A549 (cell line): ENCODE measurements at regions not wholly inside any gene's neighbourhood (a gene's known extent, or its start where the extent isn't known, plus 50 kb on each side); places are given as distances from the start of the nearest gene placed in this dataset.
"Not testable (repeated sequence)": the region's sequence is repeated elsewhere in the genome, so short reads cannot be mapped to it uniquely, and the experiment has no call there.

Experiments
- ATAC-seq, 2 experiments: fragments of 200-7000 bp in 1 of 2; fragments of >200 bp in 1 of 2; cut with Nextera tagmentation in 1 of 2; cut with Tn5 transposase in 1 of 2; 3 replicates each; pipeline versions ENCODE4 v1.8.0 to v1.9.1; 2018 to 2020; ENCODE audit warnings: mild to moderate bottlenecking in 1 of 2, moderate library complexity in 1 of 2
- CTCF ChIA-PET: fragments of 300-600 bp; sonication (Branson Sonifier 250); formaldehyde crosslinking; extraction: SDS; loops from one replicate; lab custom pipeline; 2021; ENCODE audit warnings: antibody characterized with exemption, inconsistent platforms; lab: Yijun Ruan, JAX
- POLR2A ChIA-PET: fragments of 350-600 bp; formaldehyde crosslinking; extraction: SDS; loops from one replicate; lab custom pipeline; 2021; ENCODE audit warnings: antibody characterized with exemption, inconsistent platforms; lab: Yijun Ruan, JAX
- DNase-seq, 2 experiments: peaks; one replicate each; pipeline versions ENCODE4 v3.0.0 to v3.0.0-alpha.2; 2011 to 2016; ENCODE audit warnings: low read depth in 1 of 2, low spot score in 1 of 2
- FAIRE-seq: peaks from 2 replicates; lab custom pipeline; 2011; peaks lifted over from hg19 to GRCh38; lab: Jason Lieb, UNC
- H3K27ac ChIP-seq, 2 experiments: fragments of >200 bp; sonication (Bioruptor Twin); formaldehyde crosslinking; 3 replicates each; pipeline ENCODE4 v1.5.1; 2016 to 2017
- H3K4me1 ChIP-seq: fragments of >200 bp; sonication (Bioruptor Twin); formaldehyde crosslinking; 3 replicates; pipeline ENCODE4 v1.6.1; 2016
- H3K4me2 ChIP-seq: fragments of >200 bp; sonication (Bioruptor Twin); formaldehyde crosslinking; 3 replicates; pipeline ENCODE4 v1.6.1; 2016
- H3K4me3 ChIP-seq: fragments of >200 bp; sonication (Bioruptor Twin); formaldehyde crosslinking; 3 replicates; pipeline ENCODE4 v1.5.1; 2016
- H3K9me3 ChIP-seq: fragments of >200 bp; sonication (Bioruptor Twin); formaldehyde crosslinking; 3 replicates; pipeline ENCODE4 v1.6.1; 2016
- CBX8 ChIP-seq: fragments of 200-600 bp; sonication (generic); IDR thresholded peaks from 2 replicates; pipeline ENCODE4 v1.6.1; 2016
- CHD2 ChIP-seq: fragments of 150-350 bp; IDR thresholded peaks from 2 replicates; pipeline ENCODE4 v1.6.1; 2014; ENCODE audit warnings: low read length; ENCODE audit not compliant: partially characterized antibody
- CHD4 ChIP-seq: fragments of 200-600 bp; sonication (generic); IDR thresholded peaks from 2 replicates; pipeline ENCODE4 v1.6.1; 2016; ENCODE audit warnings: antibody characterized with exemption, mild to moderate bottlenecking, borderline replicate concordance
- HDAC2 ChIP-seq: fragments of 200-600 bp; sonication (generic); IDR thresholded peaks from 2 replicates; pipeline ENCODE4 v1.6.1; 2016
- HOXB5 ChIP-seq: fragments of 250-450 bp; sonication (Bioruptor Pico); IDR thresholded peaks from 2 replicates; pipeline ENCODE4 v1.5.0; 2020; ENCODE audit warnings: mild to moderate bottlenecking, moderate library complexity
- JUN ChIP-seq, 2 experiments: fragments of >200 bp; sonication (Bioruptor Twin); formaldehyde crosslinking; IDR thresholded peaks; 2 replicates in 1 of 2; 3 replicates in 1 of 2; pipeline ENCODE4 v1.6.1; 2016 to 2017
- JUNB ChIP-seq: fragments of >200 bp; sonication (Bioruptor Twin); formaldehyde crosslinking; IDR thresholded peaks from 2 replicates; pipeline ENCODE4 v1.6.1; 2016
- KDM1A ChIP-seq: fragments of 200-600 bp; sonication (generic); IDR thresholded peaks from 2 replicates; pipeline ENCODE4 v1.6.1; 2016; ENCODE audit warnings: low read depth, mild to moderate bottlenecking
- MAZ ChIP-seq: fragments of 150-350 bp; IDR thresholded peaks from 2 replicates; pipeline ENCODE4 v1.6.1; 2014; ENCODE audit warnings: antibody characterized with exemption, low read depth, low read length, borderline replicate concordance
- POLR2A ChIP-seq: IDR thresholded peaks from 2 replicates; pipeline ENCODE4 v1.6.1; 2012; ENCODE audit warnings: mild to moderate bottlenecking, low read length
- POLR2AphosphoS2 ChIP-seq: conservative IDR thresholded peaks from 2 replicates; pipeline ENCODE4 v1.6.1; 2012; ENCODE audit warnings: low read length, improper control_type of control experiment, inconsistent platforms
- RNF2 ChIP-seq: fragments of 200-600 bp; sonication (generic); IDR thresholded peaks from 2 replicates; pipeline ENCODE4 v1.6.1; 2016; ENCODE audit warnings: low read depth, mild to moderate bottlenecking, antibody characterized with exemption, moderate library complexity, borderline replicate concordance
- SMC3 ChIP-seq: fragments of >200 bp; sonication (Bioruptor Twin); formaldehyde crosslinking; IDR thresholded peaks from 3 replicates; pipeline ENCODE4 v1.6.1; 2018; ENCODE audit warnings: inconsistent platforms
- SREBF2 ChIP-seq: fragments of 450-650 bp; IDR thresholded peaks from 2 replicates; pipeline ENCODE4 v1.6.1; 2014; ENCODE audit warnings: mild to moderate bottlenecking, moderate library complexity
- TFCP2L1 ChIP-seq: fragments of 250-450 bp; sonication (Bioruptor Pico); IDR thresholded peaks from 2 replicates; pipeline ENCODE4 v1.5.0; 2021; ENCODE audit warnings: mild to moderate bottlenecking
- TP53 ChIP-seq: fragments of 250-450 bp; sonication (Bioruptor Pico); IDR thresholded peaks from 2 replicates; pipeline ENCODE4 v1.5.0; 2021; ENCODE audit warnings: mild to moderate bottlenecking, moderate library complexity
- ZC3H11A ChIP-seq: fragments of 450-650 bp; IDR thresholded peaks from 2 replicates; pipeline ENCODE4 v1.6.1; 2014; ENCODE audit warnings: antibody characterized with exemption, mild to moderate bottlenecking
- ZFP36 ChIP-seq: fragments of 450-650 bp; IDR thresholded peaks from 2 replicates; pipeline ENCODE4 v1.6.1; 2014; ENCODE audit warnings: borderline replicate concordance; ENCODE audit not compliant: partially characterized antibody
- WGBS: methylation state at CpG from one replicate; pipeline ENCODE4 v1.1.6; 2017; ENCODE audit errors: missing lambda C conversion rate; 5-methylcytosine and 5-hydroxymethylcytosine counted together
- TF ChIP-seq, protein P1 (sequence below): fragments of >200 bp; sonication (Bioruptor Twin); formaldehyde crosslinking; IDR thresholded peaks from 3 replicates; pipeline ENCODE4 v1.5.1; 2016
- TF ChIP-seq, protein P2 (sequence below): fragments of 450-650 bp; IDR thresholded peaks from 2 replicates; pipeline ENCODE4 v1.6.1; 2014; ENCODE audit warnings: antibody characterized with exemption
- TF ChIP-seq, protein P3 (sequence below): fragments of >200 bp; sonication (Bioruptor Twin); formaldehyde crosslinking; IDR thresholded peaks from 3 replicates; pipeline ENCODE4 v1.6.1; 2016

DNA sequence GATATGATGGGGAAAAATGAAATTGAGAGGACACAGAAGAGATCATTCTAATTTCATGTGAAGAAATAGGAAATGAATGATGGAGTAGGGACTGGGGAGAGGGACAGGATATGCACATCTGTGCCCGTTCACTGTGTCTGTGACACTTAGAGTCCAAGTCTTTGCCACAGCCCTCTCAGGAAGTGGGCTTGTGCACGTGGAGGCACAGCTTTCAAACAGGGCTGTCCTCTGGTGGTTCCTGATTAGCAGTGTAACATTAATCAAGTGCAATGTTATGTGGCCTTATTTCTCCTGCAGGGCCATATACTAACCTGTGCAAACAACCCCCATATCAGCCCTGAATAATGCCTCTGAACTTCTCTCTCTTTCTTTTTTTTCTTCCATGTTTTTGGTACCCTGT lies 312.2 kb upstream of the FAM98A start:
- no peak overlapping the region for H3K4me3 ChIP-seq
- ChIA-PET CTCF (interaction anchor here (0.6 to 1.2 kb wide), 2 partner anchors 9 to 17 kb away, joined by 3 read pairs; no protein-coding TSS in a partner anchor), POLR2A (no interaction called here)
- TF ChIP-seq POLR2A (no peak), JUN (IDR thresholded peaks at IDR 0.05) (no peak), TP53 (CRISPR knock-in tag) (no peak), CHD2 (no peak), ZC3H11A (no peak), SMC3 (no peak), CBX8 (no peak), CHD4 (no peak), TFCP2L1 (CRISPR knock-in tag) (no peak), ZFP36 (no peak), KDM1A (no peak), RNF2 (no peak), SREBF2 (no peak), HOXB5 (CRISPR knock-in tag) (no peak)
- TF ChIP-seq, protein P1, sequence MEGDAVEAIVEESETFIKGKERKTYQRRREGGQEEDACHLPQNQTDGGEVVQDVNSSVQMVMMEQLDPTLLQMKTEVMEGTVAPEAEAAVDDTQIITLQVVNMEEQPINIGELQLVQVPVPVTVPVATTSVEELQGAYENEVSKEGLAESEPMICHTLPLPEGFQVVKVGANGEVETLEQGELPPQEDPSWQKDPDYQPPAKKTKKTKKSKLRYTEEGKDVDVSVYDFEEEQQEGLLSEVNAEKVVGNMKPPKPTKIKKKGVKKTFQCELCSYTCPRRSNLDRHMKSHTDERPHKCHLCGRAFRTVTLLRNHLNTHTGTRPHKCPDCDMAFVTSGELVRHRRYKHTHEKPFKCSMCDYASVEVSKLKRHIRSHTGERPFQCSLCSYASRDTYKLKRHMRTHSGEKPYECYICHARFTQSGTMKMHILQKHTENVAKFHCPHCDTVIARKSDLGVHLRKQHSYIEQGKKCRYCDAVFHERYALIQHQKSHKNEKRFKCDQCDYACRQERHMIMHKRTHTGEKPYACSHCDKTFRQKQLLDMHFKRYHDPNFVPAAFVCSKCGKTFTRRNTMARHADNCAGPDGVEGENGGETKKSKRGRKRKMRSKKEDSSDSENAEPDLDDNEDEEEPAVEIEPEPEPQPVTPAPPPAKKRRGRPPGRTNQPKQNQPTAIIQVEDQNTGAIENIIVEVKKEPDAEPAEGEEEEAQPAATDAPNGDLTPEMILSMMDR = no peak
- TF ChIP-seq, protein P2, sequence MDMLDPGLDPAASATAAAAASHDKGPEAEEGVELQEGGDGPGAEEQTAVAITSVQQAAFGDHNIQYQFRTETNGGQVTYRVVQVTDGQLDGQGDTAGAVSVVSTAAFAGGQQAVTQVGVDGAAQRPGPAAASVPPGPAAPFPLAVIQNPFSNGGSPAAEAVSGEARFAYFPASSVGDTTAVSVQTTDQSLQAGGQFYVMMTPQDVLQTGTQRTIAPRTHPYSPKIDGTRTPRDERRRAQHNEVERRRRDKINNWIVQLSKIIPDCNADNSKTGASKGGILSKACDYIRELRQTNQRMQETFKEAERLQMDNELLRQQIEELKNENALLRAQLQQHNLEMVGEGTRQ = no peak
- TF ChIP-seq, protein P3, sequence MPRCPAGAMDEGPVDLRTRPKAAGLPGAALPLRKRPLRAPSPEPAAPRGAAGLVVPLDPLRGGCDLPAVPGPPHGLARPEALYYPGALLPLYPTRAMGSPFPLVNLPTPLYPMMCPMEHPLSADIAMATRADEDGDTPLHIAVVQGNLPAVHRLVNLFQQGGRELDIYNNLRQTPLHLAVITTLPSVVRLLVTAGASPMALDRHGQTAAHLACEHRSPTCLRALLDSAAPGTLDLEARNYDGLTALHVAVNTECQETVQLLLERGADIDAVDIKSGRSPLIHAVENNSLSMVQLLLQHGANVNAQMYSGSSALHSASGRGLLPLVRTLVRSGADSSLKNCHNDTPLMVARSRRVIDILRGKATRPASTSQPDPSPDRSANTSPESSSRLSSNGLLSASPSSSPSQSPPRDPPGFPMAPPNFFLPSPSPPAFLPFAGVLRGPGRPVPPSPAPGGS = no peak
- 14% methylated on average over 2 of the region's 2 CpGs for WGBS
- no peak overlapping the region for H3K4me2 ChIP-seq
- no peak for ATAC-seq
- no peak overlapping the region for H3K27ac ChIP-seq
- no peaks in the 10 kb centered on the region for H3K4me1 ChIP-seq
- DNase-seq = no peak
- FAIRE-seq = no peak
- no peaks in the 10 kb centered on the region for H3K9me3 ChIP-seq

DNA sequence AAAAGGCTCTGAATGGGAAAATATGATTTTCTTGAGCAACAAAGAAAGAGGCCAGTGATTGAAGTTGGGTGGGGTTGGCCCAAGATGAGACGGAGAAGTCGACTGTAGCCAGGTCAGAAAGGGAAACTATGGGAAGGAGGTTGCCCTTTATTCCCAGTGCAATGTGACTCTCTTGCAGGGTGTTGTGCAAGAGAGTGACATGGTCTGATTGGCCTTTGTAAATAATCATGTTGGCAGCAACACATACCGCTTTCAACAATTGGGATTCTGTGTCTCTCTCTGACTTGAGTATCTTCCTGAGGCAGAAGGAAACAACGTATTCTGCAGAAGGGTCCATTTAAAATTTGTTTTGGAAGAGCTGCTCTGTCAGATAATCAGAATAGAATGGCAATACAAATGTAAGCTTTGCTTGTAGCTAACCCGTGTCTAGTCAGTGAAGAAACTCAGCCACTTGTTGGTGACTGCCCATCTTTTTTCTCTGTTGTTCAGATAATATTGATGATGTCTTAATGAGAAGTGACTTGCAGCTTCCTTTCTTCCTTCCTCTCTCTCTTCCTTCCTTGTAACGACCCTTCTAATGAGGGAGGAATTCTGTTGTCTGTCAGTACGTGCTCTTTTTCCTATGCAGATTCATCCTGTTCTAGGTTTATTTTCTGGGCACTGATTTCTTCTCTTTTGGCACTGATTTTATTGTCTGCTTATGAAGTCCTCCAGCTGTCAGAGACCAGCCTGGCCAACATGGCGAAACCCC lies 311.0 kb upstream of the FAM98A start:
- CTCF ChIA-PET = interaction anchor here (1.2 kb wide), 1 partner anchor 8 kb away, joined by 3 read pairs; no protein-coding TSS in a partner anchor
- POLR2A ChIA-PET = no interaction called here
- H3K27ac ChIP-seq = no peak overlapping the region
- WGBS = 10% methylated on average over 8 of the region's 8 CpGs
- H3K9me3 ChIP-seq = no peaks in the 10 kb centered on the region
- no peaks in the 10 kb centered on the region for H3K4me1 ChIP-seq
- FAIRE-seq (no peak), ATAC-seq (no peak), DNase-seq (peak in 1 of 2 experiments; percentile 2)
- no peak for TF ChIP-seq MAZ
- TF ChIP-seq JUNB = no peak
- no peak for TF ChIP-seq HDAC2
- TF ChIP-seq POLR2AphosphoS2 = no peak
- no peak for TF ChIP-seq TP53 (CRISPR knock-in tag)
- H3K4me2 ChIP-seq = no peak overlapping the region
- no peak overlapping the region for H3K4me3 ChIP-seq

DNA sequence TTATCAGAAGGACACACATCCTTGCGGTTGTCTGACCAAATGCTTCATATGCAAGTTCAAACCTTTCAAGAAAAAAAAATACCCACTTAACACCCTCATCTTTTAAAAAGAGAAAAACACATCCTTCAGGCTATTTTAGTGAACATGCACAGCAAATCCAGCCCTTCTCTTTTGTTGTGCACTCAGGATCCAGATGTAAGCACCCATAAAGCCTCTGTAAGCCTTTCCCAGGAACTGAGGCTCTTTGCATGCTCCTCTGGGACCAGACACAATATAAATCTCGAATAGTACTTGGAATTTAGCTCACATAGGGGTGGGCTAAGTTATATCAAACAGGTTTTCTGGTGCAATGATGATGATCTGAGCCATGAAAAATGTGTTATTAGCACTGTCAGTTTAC lies 308.8 kb upstream of the FAM98A start:
- no peak for TF ChIP-seq ZC3H11A
- TF ChIP-seq, all 56 proteins: peak for 0
- DNase-seq (no peak), FAIRE-seq (no peak), ATAC-seq (no peak)
- H3K9me3 ChIP-seq = no peaks in the 10 kb centered on the region
- ChIA-PET POLR2A (no interaction called here), CTCF (no interaction called here)
- no peaks in the 10 kb centered on the region for H3K4me1 ChIP-seq
- no peak overlapping the region for H3K27ac ChIP-seq
- 43% methylated on average over 2 of the region's 2 CpGs for WGBS
- no peak overlapping the region for H3K4me3 ChIP-seq
- no peak overlapping the region for H3K4me2 ChIP-seq

DNA sequence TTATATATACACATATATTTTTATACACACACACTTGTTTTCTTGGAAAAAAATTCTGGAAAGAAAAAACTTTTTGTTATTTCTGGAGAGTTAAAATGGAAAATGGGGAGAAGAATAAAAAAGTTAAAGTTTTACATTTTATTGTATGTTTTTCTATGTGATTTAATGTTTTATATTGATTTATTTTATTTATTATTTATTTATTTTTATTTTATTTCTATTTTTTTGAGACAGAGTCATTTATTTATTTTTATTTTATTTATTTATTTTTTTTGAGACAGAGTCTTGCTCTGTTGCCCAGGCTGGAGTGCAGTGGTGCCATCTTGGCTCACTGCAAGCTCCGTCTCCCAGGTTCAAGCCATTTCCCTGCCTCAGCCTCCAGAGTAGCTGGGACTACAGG lies 307.0 kb upstream of the FAM98A start:
- CTCF ChIA-PET, H3K9me3 ChIP-seq, H3K27ac ChIP-seq, H3K4me2 ChIP-seq, FAIRE-seq, ATAC-seq, H3K4me3 ChIP-seq, DNase-seq, H3K4me1 ChIP-seq: not testable (repeated sequence)
- 71% methylated on average over 1 of the region's 1 CpG for WGBS
- POLR2A ChIA-PET = interaction anchor here (0.6 kb wide), 1 partner anchor 1718 kb away, joined by 3 read pairs; no protein-coding TSS in a partner anchor
